GM12878 (cell line): ENCODE measurements at regions not wholly inside any gene's neighbourhood (a gene's known extent, or its start where the extent isn't known, plus 50 kb on each side); places are given as distances from the start of the nearest gene placed in this dataset.
A peak's percentile ranks its signal among the peaks of the same experiment; 100 is the strongest.

Experiments used
- ATAC-seq: fragments of 200-7000 bp; cut with Tn5 transposase; 3 replicates; pipeline ENCODE4 v1.9.1; 2020; ENCODE audit warnings: mild to moderate bottlenecking, moderate library complexity
- BruUV-seq: library from RNA; stranded (reverse); fragments of 400-500 nt; replicated peaks from 2 replicates; lab custom pipeline; 2021; lab: Mats Ljungman, UMichigan
- CTCF ChIA-PET: fragments of 300-600 bp; sonication (Branson Sonifier 250); formaldehyde crosslinking; extraction: SDS; loops from one replicate; lab custom pipeline; 2021; ENCODE audit warnings: inconsistent platforms; lab: Yijun Ruan, JAX
- POLR2A ChIA-PET: fragments of 350-600 bp; formaldehyde crosslinking; extraction: SDS; loops from one replicate; lab custom pipeline; 2021; ENCODE audit warnings: inconsistent platforms; lab: Charles Lee
- RAD21 ChIA-PET: fragments of 300-600 bp; sonication (Branson Sonifier 250); formaldehyde crosslinking; loops from one replicate; lab custom pipeline; 2023; ENCODE audit warnings: antibody characterized with exemption; ENCODE audit not compliant: unreplicated experiment; lab: Charles Lee
- SMC1A ChIA-PET: fragments of 300-600 bp; sonication (Branson Sonifier 250); formaldehyde crosslinking; loops from one replicate; lab custom pipeline; 2023; ENCODE audit not compliant: unreplicated experiment, uncharacterized antibody; lab: Charles Lee
- DNase-seq: peaks from one replicate; pipeline ENCODE4 v3.0.0-alpha.2; 2011; ENCODE audit warnings: low read depth, low spot score
- FAIRE-seq: peaks from 3 replicates; lab custom pipeline; 2011; peaks lifted over from hg19 to GRCh38; lab: Jason Lieb, UNC
- H2AFZ ChIP-seq: 2 replicates; pipeline ENCODE4 v1.6.0; 2011; ENCODE audit warnings: low read depth, low read length, control low read depth; ENCODE audit not compliant: control insufficient read depth
- H3K27ac ChIP-seq: 2 replicates; pipeline ENCODE4 v1.5.1; 2011; ENCODE audit warnings: control low read depth; ENCODE audit not compliant: control insufficient read depth, insufficient read depth
- H3K27me3 ChIP-seq, 2 experiments: replicated peaks in 1 of 2; 2 replicates each; pipeline versions ENCODE4 v1.6.0 to v1.6.1; 2011; ENCODE audit warnings: low read length in 1 of 2; ENCODE audit not compliant: control insufficient read depth in 2 of 2, insufficient read depth in 2 of 2
- H3K36me3 ChIP-seq, 2 experiments: 2 replicates each; pipeline ENCODE4 v1.5.1; 2011; ENCODE audit warnings: low read length in 1 of 2; ENCODE audit not compliant: control insufficient read depth in 2 of 2, insufficient read depth in 2 of 2
- H3K4me1 ChIP-seq: 2 replicates; pipeline ENCODE4 v1.6.1; 2011; ENCODE audit warnings: mild to moderate bottlenecking, low read length, moderate library complexity, mixed read lengths; ENCODE audit not compliant: control insufficient read depth, insufficient read depth
- H3K4me2 ChIP-seq: 2 replicates; pipeline ENCODE4 v1.6.0; 2011; ENCODE audit warnings: control low read depth; ENCODE audit not compliant: control insufficient read depth, insufficient read depth
- H3K4me3 ChIP-seq: fragments of 200-600 bp; sonication (generic); 2 replicates; pipeline ENCODE4 v1.5.1; 2016
- H3K79me2 ChIP-seq: 2 replicates; pipeline ENCODE4 v1.6.0; 2011; ENCODE audit warnings: low read length; ENCODE audit not compliant: control insufficient read depth, insufficient read depth
- H3K9ac ChIP-seq: 2 replicates; pipeline ENCODE4 v1.8.0; 2011; ENCODE audit warnings: low read length, control low read depth, mixed read lengths; ENCODE audit not compliant: control insufficient read depth, insufficient read depth
- H3K9me3 ChIP-seq: replicated peaks from 3 replicates; pipeline ENCODE4 v1.5.1; 2011; ENCODE audit warnings: mild to moderate bottlenecking, low read length; ENCODE audit not compliant: control insufficient read depth, insufficient read depth
- H4K20me1 ChIP-seq: 2 replicates; pipeline ENCODE4 v1.6.0; 2011; ENCODE audit not compliant: control insufficient read depth, insufficient read depth
- BHLHE40 ChIP-seq, 2 experiments: fragments of 450-650 bp in 1 of 2; IDR thresholded peaks; 2 replicates each; pipeline ENCODE4 v1.6.1; 2011 to 2017; ENCODE audit warnings: low read depth in 2 of 2, borderline replicate concordance in 1 of 2, improper control_type of control experiment in 1 of 2, low read length in 1 of 2, mild to moderate bottlenecking in 1 of 2
- BRCA1 ChIP-seq: IDR thresholded peaks from 2 replicates; pipeline ENCODE4 v1.6.1; 2011; ENCODE audit warnings: low read depth, low read length, improper control_type of control experiment
- CHD4 ChIP-seq: fragments of 200-600 bp; sonication (generic); IDR thresholded peaks from 2 replicates; pipeline ENCODE4 v1.6.1; 2016; ENCODE audit warnings: mild to moderate bottlenecking
- ETV6 ChIP-seq, 2 experiments: fragments of 450-650 bp in 1 of 2; IDR thresholded peaks in 1 of 2; conservative IDR thresholded peaks in 1 of 2; 2 replicates each; pipeline ENCODE4 v1.6.1; 2014; ENCODE audit warnings: antibody characterized with exemption in 1 of 2, borderline replicate concordance in 1 of 2, low read depth in 1 of 2, mild to moderate bottlenecking in 1 of 2, moderate library complexity in 1 of 2
- MEF2A ChIP-seq: IDR thresholded peaks from 2 replicates; pipeline ENCODE4 v1.6.1; 2011; ENCODE audit warnings: low read depth, mild to moderate bottlenecking, low read length, moderate library complexity; ENCODE audit not compliant: insufficient read depth
- RAD21 ChIP-seq: IDR thresholded peaks from 2 replicates; pipeline ENCODE4 v1.6.1; 2011; ENCODE audit warnings: mild to moderate bottlenecking, low read depth, low read length, moderate library complexity; ENCODE audit not compliant: insufficient read depth
- RAD51 ChIP-seq: fragments of 450-650 bp; IDR thresholded peaks from 2 replicates; pipeline ENCODE4 v1.6.1; 2016; ENCODE audit warnings: moderate library complexity, mild to moderate bottlenecking, inconsistent platforms
- SIX5 ChIP-seq: IDR thresholded peaks from 2 replicates; pipeline ENCODE4 v1.6.1; 2011; ENCODE audit warnings: mild to moderate bottlenecking, low read depth, low read length, moderate library complexity; ENCODE audit not compliant: severe bottlenecking
- SMC3 ChIP-seq: IDR thresholded peaks from 2 replicates; pipeline ENCODE4 v1.6.1; 2011; ENCODE audit warnings: low read length, improper control_type of control experiment, borderline replicate concordance
- WGBS: methylation state at CpG from one replicate; pipeline ENCODE4 v1.1.6; 2016; ENCODE audit warnings: low lambda C conversion rate; ENCODE audit not compliant: insufficient replicate concordance, insufficient coverage; ENCODE audit errors: missing lambda C conversion rate; 5-methylcytosine and 5-hydroxymethylcytosine counted together
- in situ Hi-C: fragments of 300-500 bp; cut with MboI; formaldehyde crosslinking; loops from 9 replicates; pipeline ENCODE4 v1.14.3; 2018; ENCODE audit warnings: mixed read lengths
- intact Hi-C: fragments of 100-400 bp; cut with micrococcal nuclease; formaldehyde crosslinking; loops from one replicate; pipeline ENCODE4 v1.14.2; 2022; ENCODE audit not compliant: unreplicated experiment
- TF ChIP-seq, protein P1 (sequence below), 3 experiments: IDR thresholded peaks in 2 of 3; conservative IDR thresholded peaks in 1 of 3; 2 replicates each; pipeline ENCODE4 v1.5.1; 2011; ENCODE audit warnings: low read depth in 3 of 3, low read length in 3 of 3, mild to moderate bottlenecking in 3 of 3, control low read depth in 2 of 3, moderate library complexity in 2 of 3, inconsistent platforms in 1 of 3, mixed read lengths in 1 of 3; ENCODE audit not compliant: control insufficient read depth in 2 of 3, insufficient read depth in 1 of 3; ENCODE audit errors: extremely low read depth in 1 of 3

GRCh38 chr18:57959278-57959677, 84.7 kb upstream of the NEDD4L start:
- FAIRE-seq (no peak), DNase-seq (no peak), ATAC-seq (peak; percentile 86)
- BruUV-seq: no TSS peak
- Histone ChIP-seq H3K27me3 (0 out of 4 replicates have a peak, but pooled peaks cover 0 to 2% of the 10 kb centered on the region in 2 experiments), H3K9ac (no peak overlapping the region), H4K20me1 (no peaks in the 10 kb centered on the region), H3K27ac (no peak overlapping the region), H2AFZ (no peak overlapping the region), H3K36me3 (no peaks in the 10 kb centered on the region), H3K79me2 (no peaks in the 10 kb centered on the region), H3K4me1 (no peaks in the 10 kb centered on the region), H3K4me2 (no peak overlapping the region), H3K4me3 (no peak overlapping the region), H3K9me3 (no peaks in the 10 kb centered on the region)
- WGBS: 0% methylated on average over 3 of the region's 3 CpGs
- RAD21 ChIA-PET: interaction anchor here (0.6 to 3.3 kb wide), 20 partner anchors 17 to 1212 kb away, joined by 3 to 34 read pairs (median 4); partner anchors contain the start of gene NEDD4L
- intact Hi-C loops: loop anchor here (1.0 to 5.0 kb wide), 4 partner anchors 84 to 363 kb away; no protein-coding TSS in a partner anchor
- TF ChIP-seq CHD4 (no peak), ETV6 (conservative IDR thresholded peaks at IDR 0.05 in 1 of 2, IDR thresholded peaks at IDR 0.05 in 1 of 2; ENCODE audit: borderline replicate concordance in 1 of 2, low read depth in 1 of 2) (no peak), MEF2A (no peak), RAD51 (peak; percentile 42; the same call in 1 of the 2 replicates), RAD21 (0 out of 2 replicates have a peak, but pooled peaks have one; percentile 27), SIX5 (no peak), BHLHE40 (IDR thresholded peaks at IDR 0.05; ENCODE audit: borderline replicate concordance in 1 of 2, low read depth in 2 of 2, low read length in 1 of 2) (peak in 1 of 2 experiments; percentile 69; a peak in 2 of 4 replicates), SMC3 (peak; percentile 59; the same call in 1 of the 2 replicates), BRCA1 (no peak)
- TF ChIP-seq, protein P1, sequence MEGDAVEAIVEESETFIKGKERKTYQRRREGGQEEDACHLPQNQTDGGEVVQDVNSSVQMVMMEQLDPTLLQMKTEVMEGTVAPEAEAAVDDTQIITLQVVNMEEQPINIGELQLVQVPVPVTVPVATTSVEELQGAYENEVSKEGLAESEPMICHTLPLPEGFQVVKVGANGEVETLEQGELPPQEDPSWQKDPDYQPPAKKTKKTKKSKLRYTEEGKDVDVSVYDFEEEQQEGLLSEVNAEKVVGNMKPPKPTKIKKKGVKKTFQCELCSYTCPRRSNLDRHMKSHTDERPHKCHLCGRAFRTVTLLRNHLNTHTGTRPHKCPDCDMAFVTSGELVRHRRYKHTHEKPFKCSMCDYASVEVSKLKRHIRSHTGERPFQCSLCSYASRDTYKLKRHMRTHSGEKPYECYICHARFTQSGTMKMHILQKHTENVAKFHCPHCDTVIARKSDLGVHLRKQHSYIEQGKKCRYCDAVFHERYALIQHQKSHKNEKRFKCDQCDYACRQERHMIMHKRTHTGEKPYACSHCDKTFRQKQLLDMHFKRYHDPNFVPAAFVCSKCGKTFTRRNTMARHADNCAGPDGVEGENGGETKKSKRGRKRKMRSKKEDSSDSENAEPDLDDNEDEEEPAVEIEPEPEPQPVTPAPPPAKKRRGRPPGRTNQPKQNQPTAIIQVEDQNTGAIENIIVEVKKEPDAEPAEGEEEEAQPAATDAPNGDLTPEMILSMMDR (IDR thresholded peaks at IDR 0.05 in 2 of 3, conservative IDR thresholded peaks at IDR 0.05 in 1 of 3; ENCODE audit: control insufficient read depth in 2 of 3, extremely low read depth in 1 of 3, insufficient read depth in 1 of 3, low read depth in 3 of 3, low read length in 3 of 3): peak; percentile 45 to 54 (median 49); a peak in 5 of 6 replicates
- POLR2A ChIA-PET: interaction anchor here (0.5 kb wide), 1 partner anchor 1022 kb away, joined by 4 read pairs; no protein-coding TSS in a partner anchor
- CTCF ChIA-PET: interaction anchor here (0.6 to 3.3 kb wide), 31 partner anchors 9 to 575 kb away, joined by 3 to 30 read pairs (median 5); no protein-coding TSS in a partner anchor
- SMC1A ChIA-PET: interaction anchor here (0.6 to 3.3 kb wide), 31 partner anchors 9 to 1090 kb away, joined by 3 to 16 read pairs (median 4); partner anchors contain the start of gene NEDD4L
- in situ Hi-C loops: no loop called here
